NCI-H1105 (cell line): ENCODE measurements at regions not wholly inside any gene's neighbourhood (a gene's known extent, or its start where the extent isn't known, plus 50 kb on each side); places are given as distances from the start of the nearest gene placed in this dataset.
A peak's percentile ranks its signal among the peaks of the same experiment; 100 is the strongest.
"Not testable (repeated sequence)": the region's sequence is repeated elsewhere in the genome, so short reads cannot be mapped to it uniquely, and the experiment has no call there.

Experiments used
- DNase-seq: peaks from one replicate; lab custom pipeline; 2025; lab: John Stamatoyannopoulos, UW

GRCh38 chr11:67873223-67873622, 130.7 kb downstream of the UNC93B1 start:
- DNase-seq = not testable (repeated sequence)

DNA sequence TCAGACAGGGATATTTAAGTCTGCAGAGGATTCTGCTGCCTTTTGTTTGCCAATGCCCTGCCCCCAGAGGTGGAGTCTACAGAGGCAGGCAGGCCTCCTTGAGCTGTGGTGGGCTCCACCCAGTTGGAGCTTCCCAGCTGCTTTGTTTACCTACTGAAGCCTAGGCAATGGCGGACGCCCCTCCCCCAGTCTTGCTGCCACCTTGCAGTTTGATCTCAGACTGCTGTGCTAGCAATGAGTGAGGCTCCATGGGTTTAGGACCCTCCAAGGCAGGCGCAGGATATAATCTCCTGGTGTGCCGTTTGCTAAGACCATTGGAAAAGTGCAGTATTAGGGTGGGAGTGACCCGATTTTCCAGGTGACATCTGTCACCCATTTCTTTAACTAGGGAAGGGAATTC, 132.7 kb downstream of the UNC93B1 start:
- not testable (repeated sequence) for DNase-seq

- not testable (repeated sequence) for DNase-seq
These were observed 141.0 kb downstream of the UNC93B1 start for GRCh38 chr11:67862896-67863295.

DNA sequence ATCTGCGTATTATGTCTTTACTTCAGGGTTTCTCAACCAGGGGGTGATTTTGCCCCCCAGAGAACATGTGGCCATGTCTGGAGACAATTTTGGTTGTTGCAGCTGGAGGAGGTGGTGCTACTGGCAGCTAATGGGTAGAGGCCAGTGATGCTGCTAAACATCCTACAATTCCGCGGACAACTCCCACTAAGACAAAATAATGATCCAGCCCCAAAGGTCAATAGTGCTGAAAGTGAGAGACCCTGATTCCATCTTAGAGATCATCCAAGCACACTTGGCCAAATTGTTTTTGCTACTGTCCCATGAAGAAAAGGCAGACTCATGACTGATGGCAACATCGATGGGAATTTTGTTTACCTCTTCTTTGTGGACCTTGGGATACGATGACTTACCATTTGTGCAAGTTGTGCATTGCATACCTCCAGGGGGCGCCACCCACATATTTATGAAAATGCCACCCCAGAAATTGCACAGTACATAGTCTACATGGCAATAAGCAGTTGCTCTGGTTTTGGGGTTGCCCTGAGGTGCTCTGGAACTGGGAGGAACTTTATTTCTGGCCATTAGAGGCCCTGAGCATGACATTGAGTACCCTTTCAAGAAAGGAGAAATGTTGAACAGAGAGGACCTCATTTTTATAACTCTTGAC, 144.3 kb downstream of the UNC93B1 start:
- DNase-seq = not testable (repeated sequence)

- not testable (repeated sequence) for DNase-seq
These were observed 153.2 kb downstream of the UNC93B1 start for GRCh38 chr11:67850747-67851146.

GRCh38 chr11:67849766-67850165, 154.1 kb downstream of the UNC93B1 start:
- DNase-seq = not testable (repeated sequence)

- DNase-seq = not testable (repeated sequence)
These were observed 155.7 kb downstream of the UNC93B1 start for GRCh38 chr11:67847896-67848875.

DNA sequence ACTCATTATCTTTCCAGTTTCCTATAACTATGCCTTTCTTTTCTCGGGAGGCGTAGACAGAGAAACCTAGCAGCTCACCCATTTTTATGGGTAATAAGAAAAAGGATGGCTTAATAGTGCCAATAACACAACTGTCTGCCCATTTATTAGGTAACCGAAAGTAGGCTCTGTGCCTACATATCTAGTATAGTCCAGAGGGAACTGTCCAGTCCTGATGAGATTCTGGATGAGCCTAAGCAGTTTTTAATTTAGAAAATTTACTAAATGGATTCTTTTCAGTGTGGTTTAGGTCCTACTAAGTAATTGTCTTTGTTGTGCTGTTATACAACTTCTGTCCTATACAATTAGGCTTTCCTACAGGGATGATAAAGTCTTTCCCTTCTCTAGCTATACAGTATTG, 157.6 kb downstream of the UNC93B1 start:
- DNase-seq = not testable (repeated sequence)

DNA sequence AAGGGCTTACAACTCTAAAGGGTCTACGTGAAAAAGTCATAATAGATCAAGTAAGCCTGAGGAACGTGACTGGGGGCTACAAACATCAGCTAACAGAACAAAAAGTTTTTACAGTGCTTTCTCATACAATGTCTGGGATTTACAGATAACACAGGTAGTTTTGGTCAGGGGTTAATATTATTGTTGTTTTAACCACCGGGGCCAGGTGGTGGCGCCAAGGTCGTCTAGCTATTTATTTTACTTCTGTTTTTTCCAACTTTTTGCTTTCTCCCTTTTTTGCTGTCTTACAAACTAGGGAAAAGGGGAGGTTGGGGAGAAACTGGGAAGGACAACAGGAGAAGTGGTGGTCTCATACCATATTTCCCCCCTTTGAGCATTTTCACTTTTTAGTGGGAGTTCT, 158.6 kb downstream of the UNC93B1 start:
- DNase-seq = not testable (repeated sequence)

DNA sequence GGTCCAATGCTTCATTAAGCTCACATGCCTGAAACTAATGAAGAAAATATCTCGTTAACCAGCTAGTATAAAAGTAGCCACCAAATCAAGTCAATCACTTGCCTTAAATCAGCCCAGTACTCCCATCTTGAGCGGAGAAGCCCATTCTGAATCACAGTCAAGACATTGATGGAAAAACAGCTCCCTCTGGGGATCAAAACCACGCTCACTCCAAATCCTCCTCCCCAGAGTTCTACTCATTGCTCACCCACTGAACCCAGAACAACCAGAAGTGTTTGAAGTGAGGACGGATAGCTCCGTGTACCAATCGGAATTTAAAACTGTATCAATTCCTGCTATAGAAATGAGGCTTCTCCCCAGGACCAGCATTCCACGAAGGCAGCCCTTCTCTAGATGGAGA, 163.3 kb downstream of the UNC93B1 start:
- DNase-seq = not testable (repeated sequence)

GRCh38 chr11:67830152-67830551, 155.7 kb upstream of the ALDH3B2 start:
- DNase-seq = not testable (repeated sequence)

- not testable (repeated sequence) for DNase-seq
These were observed 152.5 kb upstream of the ALDH3B2 start for GRCh38 chr11:67826951-67827296.

- peak; percentile 83 for DNase-seq
These were observed 151.9 kb upstream of the ALDH3B2 start for GRCh38 chr11:67826028-67826950.

GRCh38 chr11:67824861-67825260, 150.4 kb upstream of the ALDH3B2 start:
- not testable (repeated sequence) for DNase-seq

DNA sequence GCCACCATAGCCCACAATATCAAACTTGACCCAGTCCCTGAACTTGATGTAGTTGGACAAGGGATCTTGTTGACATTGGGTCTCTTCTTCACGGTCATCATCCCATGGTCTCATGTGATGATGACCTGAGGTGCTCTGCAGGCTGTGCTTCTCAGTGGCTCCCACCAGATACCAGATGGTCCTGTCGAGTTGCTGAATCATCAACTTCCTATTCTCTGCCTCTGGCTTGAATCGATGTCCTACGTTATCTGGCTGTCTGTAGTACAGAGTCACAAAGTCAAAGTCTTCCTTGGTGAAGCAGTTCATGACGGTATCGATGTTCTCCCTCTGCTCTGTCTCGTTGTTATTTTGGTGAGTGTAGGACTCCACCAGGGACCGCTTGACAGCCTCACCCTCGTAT, 145.7 kb upstream of the ALDH3B2 start:
- DNase-seq = no peak

DNA sequence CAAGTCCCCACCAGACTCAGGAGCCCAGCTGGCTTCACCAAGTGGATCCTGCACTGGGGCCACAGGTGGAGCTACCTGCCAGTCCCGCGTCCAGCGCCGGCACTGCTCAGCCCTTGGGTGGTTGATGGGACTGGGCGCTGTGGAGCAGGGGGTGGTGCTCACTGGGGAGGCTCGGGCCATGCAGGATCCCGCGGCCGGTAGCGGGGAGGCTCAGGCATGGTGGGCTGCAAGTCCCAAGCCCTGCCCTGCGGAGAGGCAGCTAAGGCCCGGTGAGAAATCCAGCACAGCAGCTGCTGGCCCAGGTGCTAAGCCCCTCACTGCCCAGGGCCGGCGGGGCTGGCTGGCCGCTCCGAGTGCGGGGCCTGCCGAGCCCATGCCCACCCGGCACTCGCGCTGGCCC, 143.1 kb upstream of the ALDH3B2 start:
- DNase-seq = not testable (repeated sequence)

DNA sequence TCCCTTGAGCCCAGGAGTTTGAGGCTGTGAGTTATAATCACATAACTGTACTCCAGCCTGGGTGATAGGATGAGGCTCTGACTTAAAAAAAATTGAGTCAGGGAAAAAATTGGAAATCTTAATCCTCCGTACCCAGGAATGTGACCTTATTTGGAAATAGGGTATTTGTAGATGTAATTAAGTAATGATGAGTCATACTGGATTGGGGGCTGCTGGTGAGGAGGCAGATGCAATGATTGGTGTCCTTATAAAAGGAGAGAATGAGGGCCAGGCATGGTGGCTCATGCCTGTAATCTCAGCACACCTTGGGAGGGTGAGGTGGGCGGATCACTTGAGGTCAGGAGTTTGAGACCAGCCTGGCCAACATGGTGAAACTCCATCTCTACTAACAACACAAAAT, 134.9 kb upstream of the ALDH3B2 start:
- not testable (repeated sequence) for DNase-seq

- not testable (repeated sequence) for DNase-seq
These were observed 133.5 kb upstream of the ALDH3B2 start for GRCh38 chr11:67807896-67808295.

GRCh38 chr11:67806728-67807235, 132.4 kb upstream of the ALDH3B2 start:
- DNase-seq = peak; percentile 35

DNA sequence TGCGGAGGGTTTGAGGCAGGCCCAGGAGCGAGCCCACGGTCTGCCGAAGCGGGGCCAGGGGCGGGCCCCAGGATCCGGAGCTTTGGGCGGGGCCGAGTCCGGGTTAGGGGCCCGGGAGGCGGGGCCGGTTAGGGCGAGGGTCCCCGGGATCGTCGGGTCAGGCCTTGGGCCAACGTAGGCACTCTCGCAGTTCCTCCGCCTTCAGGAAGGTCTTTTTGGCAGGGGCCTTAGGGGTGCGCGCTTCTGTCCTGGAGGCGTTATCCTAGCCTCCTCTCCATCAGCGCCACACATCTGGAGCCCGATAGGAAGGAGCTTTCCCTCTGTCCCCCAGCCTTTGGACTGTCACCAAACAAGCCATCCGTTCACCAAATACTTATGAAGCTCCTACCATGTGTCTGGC, 131.8 kb upstream of the ALDH3B2 start:
- DNase-seq = peak; percentile 30

GRCh38 chr11:67805253-67806126, 131.1 kb upstream of the ALDH3B2 start:
- peak; percentile 97 for DNase-seq
